ENCODE measurements at regions not wholly inside any gene's neighbourhood (a gene's known extent, or its start where the extent isn't known, plus 50 kb on each side); places are given as distances from the start of the nearest gene placed in this dataset.

DNA sequence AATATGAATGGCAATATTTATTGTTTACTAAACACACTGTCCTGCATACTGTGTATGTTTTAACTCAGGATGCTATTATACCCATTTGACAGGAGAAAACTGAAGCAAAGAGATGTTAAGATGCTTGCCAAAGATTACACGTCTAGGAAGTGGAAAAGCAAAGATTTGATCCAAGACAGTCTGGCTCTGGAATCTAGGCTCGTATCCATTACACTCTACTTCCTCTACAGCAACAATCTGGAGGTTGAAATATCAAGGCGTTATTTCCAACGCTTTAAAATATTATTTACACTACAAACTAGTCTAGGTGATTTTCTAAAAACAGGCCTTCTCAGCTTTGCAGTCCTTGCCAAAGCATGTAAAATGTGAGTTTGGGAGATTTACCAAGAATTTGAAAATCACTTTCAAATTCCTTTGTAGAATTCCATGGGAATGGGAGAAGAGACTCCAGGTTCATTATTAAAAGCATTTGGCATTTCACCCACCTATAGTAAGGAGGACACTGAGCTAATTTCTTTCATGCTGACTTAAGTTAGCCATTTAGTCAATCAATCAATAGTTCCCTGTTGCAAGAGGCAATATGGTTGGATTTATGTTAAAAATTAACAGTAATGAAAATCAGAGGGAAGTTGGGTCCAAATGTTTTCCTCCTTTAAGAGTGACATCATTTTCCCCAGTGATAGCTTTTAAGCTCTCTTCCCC, 356.3 kb upstream of the SMARCA2 start:
- no peaks in the 10 kb centered on the region for H3K36me3 ChIP-seq (ENCODE audit: insufficient read depth)
- no peaks in the 10 kb centered on the region for H3F3A ChIP-seq (replicated peaks; ENCODE audit: low read depth)
- no peaks in the 10 kb centered on the region for H3K4me1 ChIP-seq (ENCODE audit: insufficient read depth)
- Mint-ChIP-seq H3K27ac (no peak overlapping the region), H3K9me3 (no peaks in the 10 kb centered on the region; the same call in 2 of the 3 replicates), H3K27me3 (ENCODE audit: insufficient read depth, low read depth, poor library complexity) (no peaks in the 10 kb centered on the region), H3K4me3 (no peak overlapping the region), H3K4me1 (no peaks in the 10 kb centered on the region), H3K36me3 (ENCODE audit: low read depth) (no peaks in the 10 kb centered on the region)
- ATAC-seq (no peak), DNase-seq (ENCODE audit: low spot score) (no peak)
- H3K4me2 ChIP-seq: no peak overlapping the region
- H3K9me2 ChIP-seq (ENCODE audit: insufficient read depth): no peaks in the 10 kb centered on the region
- H3K27ac ChIP-seq (ENCODE audit: low read depth): no peak overlapping the region
- TF ChIP-seq, protein P1, sequence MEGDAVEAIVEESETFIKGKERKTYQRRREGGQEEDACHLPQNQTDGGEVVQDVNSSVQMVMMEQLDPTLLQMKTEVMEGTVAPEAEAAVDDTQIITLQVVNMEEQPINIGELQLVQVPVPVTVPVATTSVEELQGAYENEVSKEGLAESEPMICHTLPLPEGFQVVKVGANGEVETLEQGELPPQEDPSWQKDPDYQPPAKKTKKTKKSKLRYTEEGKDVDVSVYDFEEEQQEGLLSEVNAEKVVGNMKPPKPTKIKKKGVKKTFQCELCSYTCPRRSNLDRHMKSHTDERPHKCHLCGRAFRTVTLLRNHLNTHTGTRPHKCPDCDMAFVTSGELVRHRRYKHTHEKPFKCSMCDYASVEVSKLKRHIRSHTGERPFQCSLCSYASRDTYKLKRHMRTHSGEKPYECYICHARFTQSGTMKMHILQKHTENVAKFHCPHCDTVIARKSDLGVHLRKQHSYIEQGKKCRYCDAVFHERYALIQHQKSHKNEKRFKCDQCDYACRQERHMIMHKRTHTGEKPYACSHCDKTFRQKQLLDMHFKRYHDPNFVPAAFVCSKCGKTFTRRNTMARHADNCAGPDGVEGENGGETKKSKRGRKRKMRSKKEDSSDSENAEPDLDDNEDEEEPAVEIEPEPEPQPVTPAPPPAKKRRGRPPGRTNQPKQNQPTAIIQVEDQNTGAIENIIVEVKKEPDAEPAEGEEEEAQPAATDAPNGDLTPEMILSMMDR (conservative IDR thresholded peaks at IDR 0.05; ENCODE audit: low read depth in 2 of 2): no peak
- TF ChIP-seq JUNB (IDR thresholded peaks at IDR 0.05; ENCODE audit: unreplicated experiment): no peak
- TF ChIP-seq, protein P2, sequence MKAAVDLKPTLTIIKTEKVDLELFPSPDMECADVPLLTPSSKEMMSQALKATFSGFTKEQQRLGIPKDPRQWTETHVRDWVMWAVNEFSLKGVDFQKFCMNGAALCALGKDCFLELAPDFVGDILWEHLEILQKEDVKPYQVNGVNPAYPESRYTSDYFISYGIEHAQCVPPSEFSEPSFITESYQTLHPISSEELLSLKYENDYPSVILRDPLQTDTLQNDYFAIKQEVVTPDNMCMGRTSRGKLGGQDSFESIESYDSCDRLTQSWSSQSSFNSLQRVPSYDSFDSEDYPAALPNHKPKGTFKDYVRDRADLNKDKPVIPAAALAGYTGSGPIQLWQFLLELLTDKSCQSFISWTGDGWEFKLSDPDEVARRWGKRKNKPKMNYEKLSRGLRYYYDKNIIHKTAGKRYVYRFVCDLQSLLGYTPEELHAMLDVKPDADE (IDR thresholded peaks at IDR 0.05): no peak
- TF ChIP-seq, protein P3, sequence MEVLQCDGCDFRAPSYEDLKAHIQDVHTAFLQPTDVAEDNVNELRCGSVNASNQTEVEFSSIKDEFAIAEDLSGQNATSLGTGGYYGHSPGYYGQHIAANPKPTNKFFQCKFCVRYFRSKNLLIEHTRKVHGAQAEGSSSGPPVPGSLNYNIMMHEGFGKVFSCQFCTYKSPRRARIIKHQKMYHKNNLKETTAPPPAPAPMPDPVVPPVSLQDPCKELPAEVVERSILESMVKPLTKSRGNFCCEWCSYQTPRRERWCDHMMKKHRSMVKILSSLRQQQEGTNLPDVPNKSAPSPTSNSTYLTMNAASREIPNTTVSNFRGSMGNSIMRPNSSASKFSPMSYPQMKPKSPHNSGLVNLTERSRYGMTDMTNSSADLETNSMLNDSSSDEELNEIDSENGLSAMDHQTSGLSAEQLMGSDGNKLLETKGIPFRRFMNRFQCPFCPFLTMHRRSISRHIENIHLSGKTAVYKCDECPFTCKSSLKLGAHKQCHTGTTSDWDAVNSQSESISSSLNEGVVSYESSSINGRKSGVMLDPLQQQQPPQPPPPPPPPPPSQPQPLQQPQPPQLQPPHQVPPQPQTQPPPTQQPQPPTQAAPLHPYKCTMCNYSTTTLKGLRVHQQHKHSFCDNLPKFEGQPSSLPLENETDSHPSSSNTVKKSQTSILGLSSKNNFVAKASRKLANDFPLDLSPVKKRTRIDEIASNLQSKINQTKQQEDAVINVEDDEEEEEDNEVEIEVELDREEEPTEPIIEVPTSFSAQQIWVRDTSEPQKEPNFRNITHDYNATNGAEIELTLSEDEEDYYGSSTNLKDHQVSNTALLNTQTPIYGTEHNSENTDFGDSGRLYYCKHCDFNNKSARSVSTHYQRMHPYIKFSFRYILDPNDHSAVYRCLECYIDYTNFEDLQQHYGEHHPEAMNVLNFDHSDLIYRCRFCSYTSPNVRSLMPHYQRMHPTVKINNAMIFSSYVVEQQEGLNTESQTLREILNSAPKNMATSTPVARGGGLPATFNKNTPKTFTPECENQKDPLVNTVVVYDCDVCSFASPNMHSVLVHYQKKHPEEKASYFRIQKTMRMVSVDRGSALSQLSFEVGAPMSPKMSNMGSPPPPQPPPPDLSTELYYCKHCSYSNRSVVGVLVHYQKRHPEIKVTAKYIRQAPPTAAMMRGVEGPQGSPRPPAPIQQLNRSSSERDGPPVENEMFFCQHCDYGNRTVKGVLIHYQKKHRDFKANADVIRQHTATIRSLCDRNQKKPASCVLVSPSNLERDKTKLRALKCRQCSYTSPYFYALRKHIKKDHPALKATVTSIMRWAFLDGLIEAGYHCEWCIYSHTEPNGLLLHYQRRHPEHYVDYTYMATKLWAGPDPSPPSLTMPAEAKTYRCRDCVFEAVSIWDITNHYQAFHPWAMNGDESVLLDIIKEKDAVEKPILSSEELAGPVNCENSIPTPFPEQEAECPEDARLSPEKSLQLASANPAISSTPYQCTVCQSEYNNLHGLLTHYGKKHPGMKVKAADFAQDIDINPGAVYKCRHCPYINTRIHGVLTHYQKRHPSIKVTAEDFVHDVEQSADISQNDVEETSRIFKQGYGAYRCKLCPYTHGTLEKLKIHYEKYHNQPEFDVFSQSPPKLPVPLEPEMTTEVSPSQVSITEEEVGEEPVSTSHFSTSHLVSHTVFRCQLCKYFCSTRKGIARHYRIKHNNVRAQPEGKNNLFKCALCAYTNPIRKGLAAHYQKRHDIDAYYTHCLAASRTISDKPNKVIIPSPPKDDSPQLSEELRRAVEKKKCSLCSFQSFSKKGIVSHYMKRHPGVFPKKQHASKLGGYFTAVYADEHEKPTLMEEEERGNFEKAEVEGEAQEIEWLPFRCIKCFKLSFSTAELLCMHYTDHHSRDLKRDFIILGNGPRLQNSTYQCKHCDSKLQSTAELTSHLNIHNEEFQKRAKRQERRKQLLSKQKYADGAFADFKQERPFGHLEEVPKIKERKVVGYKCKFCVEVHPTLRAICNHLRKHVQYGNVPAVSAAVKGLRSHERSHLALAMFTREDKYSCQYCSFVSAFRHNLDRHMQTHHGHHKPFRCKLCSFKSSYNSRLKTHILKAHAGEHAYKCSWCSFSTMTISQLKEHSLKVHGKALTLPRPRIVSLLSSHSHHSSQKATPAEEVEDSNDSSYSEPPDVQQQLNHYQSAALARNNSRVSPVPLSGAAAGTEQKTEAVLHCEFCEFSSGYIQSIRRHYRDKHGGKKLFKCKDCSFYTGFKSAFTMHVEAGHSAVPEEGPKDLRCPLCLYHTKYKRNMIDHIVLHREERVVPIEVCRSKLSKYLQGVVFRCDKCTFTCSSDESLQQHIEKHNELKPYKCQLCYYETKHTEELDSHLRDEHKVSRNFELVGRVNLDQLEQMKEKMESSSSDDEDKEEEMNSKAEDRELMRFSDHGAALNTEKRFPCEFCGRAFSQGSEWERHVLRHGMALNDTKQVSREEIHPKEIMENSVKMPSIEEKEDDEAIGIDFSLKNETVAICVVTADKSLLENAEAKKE (CRISPR knock-in tag; IDR thresholded peaks at IDR 0.05): no peak
- no peak for TF ChIP-seq CREB1 (CRISPR knock-in tag; IDR thresholded peaks at IDR 0.05; ENCODE audit: low read depth)
- no peak for TF ChIP-seq EZH2phosphoT487 (IDR thresholded peaks at IDR 0.05; ENCODE audit: unreplicated experiment)
- no peak for TF ChIP-seq ZNF331 (CRISPR knock-in tag; IDR thresholded peaks at IDR 0.05; ENCODE audit: low read depth)
- no peak for TF ChIP-seq POLR2AphosphoS5 (IDR thresholded peaks at IDR 0.05; ENCODE audit: low read depth)
- no peak for TF ChIP-seq EZH2 (IDR thresholded peaks at IDR 0.05; ENCODE audit: low read depth, unreplicated experiment)
- TF ChIP-seq, protein P4, sequence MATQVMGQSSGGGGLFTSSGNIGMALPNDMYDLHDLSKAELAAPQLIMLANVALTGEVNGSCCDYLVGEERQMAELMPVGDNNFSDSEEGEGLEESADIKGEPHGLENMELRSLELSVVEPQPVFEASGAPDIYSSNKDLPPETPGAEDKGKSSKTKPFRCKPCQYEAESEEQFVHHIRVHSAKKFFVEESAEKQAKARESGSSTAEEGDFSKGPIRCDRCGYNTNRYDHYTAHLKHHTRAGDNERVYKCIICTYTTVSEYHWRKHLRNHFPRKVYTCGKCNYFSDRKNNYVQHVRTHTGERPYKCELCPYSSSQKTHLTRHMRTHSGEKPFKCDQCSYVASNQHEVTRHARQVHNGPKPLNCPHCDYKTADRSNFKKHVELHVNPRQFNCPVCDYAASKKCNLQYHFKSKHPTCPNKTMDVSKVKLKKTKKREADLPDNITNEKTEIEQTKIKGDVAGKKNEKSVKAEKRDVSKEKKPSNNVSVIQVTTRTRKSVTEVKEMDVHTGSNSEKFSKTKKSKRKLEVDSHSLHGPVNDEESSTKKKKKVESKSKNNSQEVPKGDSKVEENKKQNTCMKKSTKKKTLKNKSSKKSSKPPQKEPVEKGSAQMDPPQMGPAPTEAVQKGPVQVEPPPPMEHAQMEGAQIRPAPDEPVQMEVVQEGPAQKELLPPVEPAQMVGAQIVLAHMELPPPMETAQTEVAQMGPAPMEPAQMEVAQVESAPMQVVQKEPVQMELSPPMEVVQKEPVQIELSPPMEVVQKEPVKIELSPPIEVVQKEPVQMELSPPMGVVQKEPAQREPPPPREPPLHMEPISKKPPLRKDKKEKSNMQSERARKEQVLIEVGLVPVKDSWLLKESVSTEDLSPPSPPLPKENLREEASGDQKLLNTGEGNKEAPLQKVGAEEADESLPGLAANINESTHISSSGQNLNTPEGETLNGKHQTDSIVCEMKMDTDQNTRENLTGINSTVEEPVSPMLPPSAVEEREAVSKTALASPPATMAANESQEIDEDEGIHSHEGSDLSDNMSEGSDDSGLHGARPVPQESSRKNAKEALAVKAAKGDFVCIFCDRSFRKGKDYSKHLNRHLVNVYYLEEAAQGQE (IDR thresholded peaks at IDR 0.05; ENCODE audit: unreplicated experiment): no peak
- TF ChIP-seq ZNF114 (CRISPR knock-in tag; IDR thresholded peaks at IDR 0.05): no peak
- TF ChIP-seq NANOG (IDR thresholded peaks at IDR 0.05; ENCODE audit: borderline replicate concordance): no peak
- TF ChIP-seq STAT1 (IDR thresholded peaks at IDR 0.05; ENCODE audit: unreplicated experiment): no peak
- H3K79me2 ChIP-seq (replicated peaks; ENCODE audit: insufficient read depth): no peaks in the 10 kb centered on the region
- H3K27me3 ChIP-seq (ENCODE audit: insufficient read depth): no peaks in the 10 kb centered on the region
- H4K20me1 ChIP-seq (replicated peaks; ENCODE audit: insufficient read depth): no peaks in the 10 kb centered on the region
- H2AFZ ChIP-seq: no peak overlapping the region
- H3K4me3 ChIP-seq: no peak overlapping the region

All from GM23338 (cell line).